ENCODE measurements at regions not wholly inside any gene's neighbourhood (a gene's known extent, or its start where the extent isn't known, plus 50 kb on each side); places are given as distances from the start of the nearest gene placed in this dataset.

- H3K4me1 ChIP-seq (ENCODE audit: insufficient read depth), result no peaks in the 10 kb centered on the region
- no peaks in the 10 kb centered on the region for H3K9me2 ChIP-seq (replicated peaks; ENCODE audit: insufficient read depth)
- H3K79me2 ChIP-seq, result no peaks in the 10 kb centered on the region
- H3K4me2 ChIP-seq, result no peak overlapping the region
- H4K20me1 ChIP-seq (ENCODE audit: insufficient read depth, poor library complexity, severe bottlenecking), result no peaks in the 10 kb centered on the region
- H3K27ac ChIP-seq, result no peak overlapping the region
- no peaks in the 10 kb centered on the region for H3K27me3 ChIP-seq
- no peaks in the 10 kb centered on the region for H3K9me3 ChIP-seq (ENCODE audit: low read depth)
- no peak for TF ChIP-seq EZH2 (IDR thresholded peaks at IDR 0.05; ENCODE audit: borderline replicate concordance)
- no peak for TF ChIP-seq EZH2phosphoT487 (IDR thresholded peaks at IDR 0.05; ENCODE audit: low read depth, severe bottlenecking, unreplicated experiment)
- no peak for TF ChIP-seq CTCF (IDR thresholded peaks at IDR 0.05; ENCODE audit: poor library complexity)
- DNase-seq (ENCODE audit: low spot score), result no peak
- no peak overlapping the region for H3K4me3 ChIP-seq
- H3K36me3 ChIP-seq (replicated peaks; ENCODE audit: insufficient read depth, low read depth), result no peaks in the 10 kb centered on the region
- no peak overlapping the region for H2AFZ ChIP-seq
- 93% methylated on average over 2 of the region's 2 CpGs for WGBS (ENCODE audit: low lambda C conversion rate, missing lambda C conversion rate)
Observed at GRCh38 chr2:192443831-192444230, 249.1 kb upstream of the TMEFF2 start.

- no peaks in the 10 kb centered on the region for H3K9me3 ChIP-seq (ENCODE audit: low read depth)
- 62% methylated on average over 1 of the region's 1 CpG for WGBS (ENCODE audit: low lambda C conversion rate, missing lambda C conversion rate)
- H3K4me1 ChIP-seq (ENCODE audit: insufficient read depth), result no peaks in the 10 kb centered on the region
- H3K4me3 ChIP-seq, result no peak overlapping the region
- H4K20me1 ChIP-seq (ENCODE audit: insufficient read depth, poor library complexity, severe bottlenecking), result no peaks in the 10 kb centered on the region
- no peaks in the 10 kb centered on the region for H3K27me3 ChIP-seq
- H2AFZ ChIP-seq, result no peak overlapping the region
- TF ChIP-seq CTCF (IDR thresholded peaks at IDR 0.05; ENCODE audit: poor library complexity) (no peak), EZH2 (IDR thresholded peaks at IDR 0.05; ENCODE audit: borderline replicate concordance) (no peak), EZH2phosphoT487 (IDR thresholded peaks at IDR 0.05; ENCODE audit: low read depth, severe bottlenecking, unreplicated experiment) (no peak)
- H3K9me2 ChIP-seq (replicated peaks; ENCODE audit: insufficient read depth), result no peaks in the 10 kb centered on the region
- no peaks in the 10 kb centered on the region for H3K79me2 ChIP-seq
- no peaks in the 10 kb centered on the region for H3K36me3 ChIP-seq (replicated peaks; ENCODE audit: insufficient read depth, low read depth)
- no peak for DNase-seq (ENCODE audit: low spot score)
- H3K27ac ChIP-seq, result no peak overlapping the region
- no peak overlapping the region for H3K4me2 ChIP-seq
Observed at GRCh38 chr2:192438239-192438638, 243.5 kb upstream of the TMEFF2 start.

- no peak overlapping the region for H3K4me2 ChIP-seq
- no peaks in the 10 kb centered on the region for H3K79me2 ChIP-seq
- no peak overlapping the region for H2AFZ ChIP-seq
- no peaks in the 10 kb centered on the region for H4K20me1 ChIP-seq (ENCODE audit: insufficient read depth, poor library complexity, severe bottlenecking)
- no peak overlapping the region for H3K4me3 ChIP-seq
- no peaks in the 10 kb centered on the region for H3K4me1 ChIP-seq (ENCODE audit: insufficient read depth)
- TF ChIP-seq EZH2phosphoT487 (IDR thresholded peaks at IDR 0.05; ENCODE audit: low read depth, severe bottlenecking, unreplicated experiment), result no peak
- TF ChIP-seq EZH2 (IDR thresholded peaks at IDR 0.05; ENCODE audit: borderline replicate concordance), result no peak
- no peak for TF ChIP-seq CTCF (IDR thresholded peaks at IDR 0.05; ENCODE audit: poor library complexity)
- no peaks in the 10 kb centered on the region for H3K9me2 ChIP-seq (replicated peaks; ENCODE audit: insufficient read depth)
- no peaks in the 10 kb centered on the region for H3K27me3 ChIP-seq
- H3K9me3 ChIP-seq (ENCODE audit: low read depth), result no peaks in the 10 kb centered on the region
- H3K36me3 ChIP-seq (replicated peaks; ENCODE audit: insufficient read depth, low read depth), result no peaks in the 10 kb centered on the region
- DNase-seq (ENCODE audit: low spot score), result no peak
- H3K27ac ChIP-seq, result no peak overlapping the region
- 53% methylated on average over 4 of the region's 4 CpGs for WGBS (ENCODE audit: low lambda C conversion rate, missing lambda C conversion rate)
Observed at GRCh38 chr2:192437653-192438052, 242.9 kb upstream of the TMEFF2 start.

- H3K36me3 ChIP-seq (replicated peaks; ENCODE audit: insufficient read depth, low read depth), result no peaks in the 10 kb centered on the region
- H3K27me3 ChIP-seq, result no peaks in the 10 kb centered on the region
- H3K27ac ChIP-seq, result no peak overlapping the region
- no peaks in the 10 kb centered on the region for H3K9me3 ChIP-seq (ENCODE audit: low read depth)
- H3K4me1 ChIP-seq (ENCODE audit: insufficient read depth), result no peaks in the 10 kb centered on the region
- no peak for TF ChIP-seq CTCF (IDR thresholded peaks at IDR 0.05; ENCODE audit: poor library complexity)
- no peak overlapping the region for H2AFZ ChIP-seq
- H3K9me2 ChIP-seq (replicated peaks; ENCODE audit: insufficient read depth), result no peaks in the 10 kb centered on the region
- no peak overlapping the region for H3K4me2 ChIP-seq
- no peaks in the 10 kb centered on the region for H4K20me1 ChIP-seq (ENCODE audit: insufficient read depth, poor library complexity, severe bottlenecking)
- DNase-seq (ENCODE audit: low spot score), result no peak
- H3K79me2 ChIP-seq, result no peaks in the 10 kb centered on the region
- no peak overlapping the region for H3K4me3 ChIP-seq
- WGBS (ENCODE audit: low lambda C conversion rate, missing lambda C conversion rate), result 91% methylated on average over 4 of the region's 4 CpGs
Observed at GRCh38 chr2:192424243-192424642, 229.5 kb upstream of the TMEFF2 start.

All from hepatocyte (in vitro differentiated cells).